ENCODE measurements at regions not wholly inside any gene's neighbourhood (a gene's known extent, or its start where the extent isn't known, plus 50 kb on each side); places are given as distances from the start of the nearest gene placed in this dataset.
"Not testable (repeated sequence)": the region's sequence is repeated elsewhere in the genome, so short reads cannot be mapped to it uniquely, and the experiment has no call there.

- DNase-seq (ENCODE audit: low spot score), result not testable (repeated sequence)
These were observed 66.3 kb downstream of the FAM72C start for GRCh38 chr1:143905214-143906179.

- not testable (repeated sequence) for DNase-seq (ENCODE audit: low spot score)
These were observed 67.2 kb downstream of the FAM72C start for GRCh38 chr1:143904622-143904979.

- not testable (repeated sequence) for DNase-seq (ENCODE audit: low spot score)
These were observed 67.7 kb downstream of the FAM72C start for GRCh38 chr1:143903899-143904621.

- not testable (repeated sequence) for DNase-seq (ENCODE audit: low spot score)
These were observed 75.4 kb downstream of the FAM72C start for GRCh38 chr1:143896377-143896776.

GRCh38 chr1:143884932-143885574 lies 86.7 kb downstream of the FAM72C start:
- DNase-seq (ENCODE audit: low spot score), result not testable (repeated sequence)

- not testable (repeated sequence) for DNase-seq (ENCODE audit: low spot score)
These were observed 87.3 kb downstream of the FAM72C start for GRCh38 chr1:143884532-143884931.

GRCh38 chr1:143879757-143880536 lies 91.8 kb downstream of the FAM72C start:
- DNase-seq (ENCODE audit: low spot score), result not testable (repeated sequence)

- DNase-seq (ENCODE audit: low spot score), result not testable (repeated sequence)
These were observed 95.8 kb downstream of the FAM72C start for GRCh38 chr1:143875947-143876346.

GRCh38 chr1:143874625-143875024 lies 97.2 kb downstream of the FAM72C start:
- not testable (repeated sequence) for DNase-seq (ENCODE audit: low spot score)

- not testable (repeated sequence) for DNase-seq (ENCODE audit: low spot score)
These were observed 98.1 kb downstream of the FAM72C start for GRCh38 chr1:143873650-143874049.

GRCh38 chr1:143870388-143870787 lies 101.4 kb downstream of the FAM72C start:
- DNase-seq (ENCODE audit: low spot score), result not testable (repeated sequence)

GRCh38 chr1:143867590-143868220 lies 104.1 kb downstream of the FAM72C start:
- not testable (repeated sequence) for DNase-seq (ENCODE audit: low spot score)

GRCh38 chr1:143863901-143864520 lies 107.8 kb downstream of the FAM72C start:
- DNase-seq (ENCODE audit: low spot score), result not testable (repeated sequence)

- not testable (repeated sequence) for DNase-seq (ENCODE audit: low spot score)
These were observed 109.1 kb downstream of the FAM72C start for GRCh38 chr1:143862722-143863121.

GRCh38 chr1:143861306-143861705 lies 110.5 kb downstream of the FAM72C start:
- DNase-seq (ENCODE audit: low spot score), result not testable (repeated sequence)

- DNase-seq (ENCODE audit: low spot score), result not testable (repeated sequence)
These were observed 115.9 kb downstream of the FAM72C start for GRCh38 chr1:143855867-143856266.

GRCh38 chr1:143854069-143854468 lies 117.7 kb downstream of the FAM72C start:
- DNase-seq (ENCODE audit: low spot score), result not testable (repeated sequence)

- not testable (repeated sequence) for DNase-seq (ENCODE audit: low spot score)
These were observed 121.1 kb downstream of the FAM72C start for GRCh38 chr1:143850637-143851036.

GRCh38 chr1:143848859-143849258 lies 122.9 kb downstream of the FAM72C start:
- DNase-seq (ENCODE audit: low spot score), result not testable (repeated sequence)

GRCh38 chr1:143845193-143845592 lies 126.6 kb downstream of the FAM72C start:
- DNase-seq (ENCODE audit: low spot score), result not testable (repeated sequence)
